NCI-H1417 (cell line): ENCODE measurements at regions not wholly inside any gene's neighbourhood (a gene's known extent, or its start where the extent isn't known, plus 50 kb on each side); places are given as distances from the start of the nearest gene placed in this dataset.

Experiments used
- DNase-seq, 3 experiments: peaks; one replicate each; lab custom pipeline; 2025; lab: John Stamatoyannopoulos, UW

GRCh38 chr10:111347386-111348013 is 270.7 kb downstream of the ADRA2A start:
- peak in 2 of 3 experiments; percentile 1 to 66 for DNase-seq

GRCh38 chr10:111348076-111348475 is 271.2 kb downstream of the ADRA2A start:
- DNase-seq = no peak

- no peak for DNase-seq
Measured at GRCh38 chr10:111354859-111355258, 278.0 kb downstream of the ADRA2A start.

GRCh38 chr10:111356571-111356970 is 279.7 kb downstream of the ADRA2A start:
- DNase-seq = no peak

DNA sequence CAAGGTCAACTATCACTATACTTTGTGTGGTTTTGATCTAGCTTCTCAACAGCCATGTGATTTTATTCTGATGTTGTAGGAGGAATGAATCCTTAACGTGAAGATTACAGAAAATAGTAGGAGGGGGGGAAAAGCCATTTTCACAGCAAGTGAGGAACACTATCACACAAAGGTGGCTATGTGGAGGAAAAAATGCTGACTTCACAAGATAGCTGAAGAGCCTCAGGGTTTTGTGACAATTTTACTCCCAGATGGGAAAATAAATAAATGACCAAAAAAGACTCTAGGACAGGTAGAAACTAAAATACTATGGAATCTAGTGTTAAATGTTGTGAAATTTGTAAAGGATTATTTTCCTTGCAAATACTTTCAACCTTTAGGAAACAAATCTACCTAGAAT is 281.0 kb downstream of the ADRA2A start:
- DNase-seq = no peak

GRCh38 chr10:111360260-111360925 is 283.6 kb downstream of the ADRA2A start:
- peak in 2 of 3 experiments; percentile 22 to 45 for DNase-seq

DNA sequence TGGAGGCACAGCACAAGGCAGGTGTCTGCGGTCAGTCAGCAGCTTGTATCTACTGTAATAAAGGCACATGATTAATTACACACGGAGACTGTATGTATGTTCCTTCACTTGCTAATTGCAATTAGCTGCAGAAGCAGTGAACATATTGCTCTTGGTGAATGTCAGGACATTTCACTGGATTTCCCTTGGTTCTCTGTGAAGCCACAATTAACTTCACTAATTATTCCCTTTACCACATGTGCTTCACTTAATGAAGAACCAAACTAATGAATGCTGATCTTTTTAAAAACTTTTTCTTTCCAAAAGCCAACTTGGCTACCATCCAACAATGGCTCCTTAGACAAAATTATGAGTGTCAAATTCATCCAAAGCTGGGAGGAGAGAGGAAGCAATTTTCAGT is 290.7 kb downstream of the ADRA2A start:
- DNase-seq = no peak

DNA sequence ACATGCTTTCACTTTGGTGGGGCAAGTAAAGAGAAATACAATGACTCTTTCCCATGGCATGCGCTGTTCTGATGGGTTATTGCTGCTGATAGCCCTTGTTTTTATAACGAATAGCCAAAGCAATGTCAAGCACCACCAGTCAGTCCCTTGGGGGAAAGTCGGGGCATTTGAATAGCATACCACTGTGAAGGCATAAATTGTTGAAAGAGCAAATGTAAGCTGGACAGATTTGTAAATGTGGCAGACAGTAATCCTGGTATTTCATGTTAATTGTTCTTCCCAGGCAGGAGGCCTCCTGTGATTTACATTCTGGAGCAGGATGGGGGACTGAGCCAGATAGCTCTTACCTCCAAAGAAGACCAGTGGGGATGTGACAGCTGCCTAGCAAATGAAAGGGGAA is 293.3 kb downstream of the ADRA2A start:
- no peak for DNase-seq

GRCh38 chr10:111373696-111374095 is 296.9 kb downstream of the ADRA2A start:
- DNase-seq = no peak

- no peak for DNase-seq
Measured at GRCh38 chr10:111379534-111380187, 302.8 kb downstream of the ADRA2A start.

DNA sequence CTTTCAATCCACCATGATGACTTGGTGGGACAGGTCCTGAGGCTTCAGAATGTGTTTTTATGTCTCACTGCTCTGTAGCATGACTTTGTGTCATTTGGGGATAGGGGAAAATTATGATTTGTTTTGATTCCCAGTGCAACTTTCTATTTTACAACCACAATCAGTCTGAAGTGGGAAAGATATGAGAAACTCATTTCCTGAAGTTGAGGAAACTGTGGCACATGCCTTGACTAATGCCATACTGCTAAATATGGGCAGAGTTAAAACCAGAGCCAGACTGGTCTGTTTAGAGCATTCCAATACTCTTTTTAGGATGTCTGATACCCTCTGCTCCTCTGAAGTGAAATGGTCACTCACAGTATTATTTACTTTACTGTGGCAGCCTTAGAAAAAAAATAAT is 307.7 kb downstream of the ADRA2A start:
- no peak for DNase-seq

DNA sequence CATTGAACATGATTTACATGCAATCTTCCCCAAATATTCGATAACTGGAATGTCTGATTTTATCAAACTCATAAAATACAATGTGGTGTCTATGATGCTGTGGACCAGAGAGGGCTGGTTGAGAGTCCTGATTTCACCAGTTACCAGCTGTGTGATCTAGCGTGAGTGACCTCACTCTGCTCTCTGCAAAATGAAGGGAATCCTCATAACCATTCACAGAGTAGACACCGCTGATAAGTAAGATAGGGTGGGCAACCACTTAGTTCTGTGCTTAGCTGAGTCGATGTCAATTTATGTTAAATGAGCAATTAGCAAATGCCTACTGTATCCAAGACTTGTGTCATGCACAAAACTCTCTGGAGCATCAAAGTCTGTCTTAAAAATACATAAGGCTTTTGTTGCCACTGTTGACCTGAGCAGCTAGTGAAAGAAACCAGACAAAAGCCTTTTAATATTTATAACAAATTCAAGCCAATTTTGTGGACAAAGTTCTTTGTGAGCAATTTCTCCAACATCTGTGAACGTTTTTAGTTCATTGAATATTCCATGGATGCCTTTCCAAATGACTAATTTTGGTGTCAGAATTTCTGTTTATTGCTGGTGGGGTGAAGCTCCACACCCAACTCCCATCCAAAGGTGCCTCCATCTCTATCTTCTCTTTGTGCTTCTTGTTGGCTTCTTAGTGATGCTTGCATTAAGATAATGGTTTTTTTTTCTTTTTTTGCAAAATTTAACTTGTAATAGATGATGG is 314.2 kb downstream of the ADRA2A start:
- no peak for DNase-seq

GRCh38 chr10:111392159-111392558 is 315.3 kb downstream of the ADRA2A start:
- no peak for DNase-seq

DNA sequence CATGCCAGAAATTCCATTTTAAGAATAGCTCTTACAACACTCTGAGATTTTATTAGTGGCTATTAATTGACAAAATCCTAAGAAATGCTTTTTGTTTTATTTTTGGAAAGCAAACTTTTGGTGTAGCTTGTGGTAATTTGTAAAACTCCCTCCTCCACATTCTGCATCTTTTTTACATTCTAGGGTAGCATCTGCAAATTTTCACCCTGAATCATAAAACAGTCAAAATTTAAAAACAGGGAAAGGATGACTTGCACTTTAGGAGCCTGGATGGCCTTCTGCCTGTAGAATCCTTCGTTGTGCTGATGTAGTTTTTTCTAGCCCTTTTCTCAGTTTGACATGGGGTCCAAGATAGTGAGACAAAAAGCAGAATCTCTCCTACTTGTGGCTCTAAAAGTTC is 316.1 kb downstream of the ADRA2A start:
- no peak for DNase-seq

DNA sequence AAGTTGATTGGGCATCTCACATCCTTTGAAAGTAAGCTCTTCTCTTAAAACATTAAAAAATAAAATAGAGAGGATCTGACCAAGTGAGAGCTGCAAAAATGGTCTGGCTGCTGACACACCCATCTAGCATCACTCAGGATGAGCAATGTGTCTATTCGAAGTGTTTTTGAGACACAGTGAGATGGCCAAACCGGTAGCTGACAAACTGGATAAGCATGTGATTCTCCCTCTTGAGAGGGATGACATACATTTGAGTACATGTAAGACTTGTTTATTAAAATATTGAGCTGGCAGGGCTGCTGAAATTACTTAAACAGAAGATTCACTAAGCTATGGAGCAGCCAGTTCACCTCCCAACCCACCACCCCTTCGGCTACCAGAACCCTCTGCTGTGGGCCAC is 333.9 kb downstream of the ADRA2A start:
- no peak for DNase-seq

- no peak for DNase-seq
Measured at GRCh38 chr10:111425459-111425858, 348.6 kb downstream of the ADRA2A start.

DNA sequence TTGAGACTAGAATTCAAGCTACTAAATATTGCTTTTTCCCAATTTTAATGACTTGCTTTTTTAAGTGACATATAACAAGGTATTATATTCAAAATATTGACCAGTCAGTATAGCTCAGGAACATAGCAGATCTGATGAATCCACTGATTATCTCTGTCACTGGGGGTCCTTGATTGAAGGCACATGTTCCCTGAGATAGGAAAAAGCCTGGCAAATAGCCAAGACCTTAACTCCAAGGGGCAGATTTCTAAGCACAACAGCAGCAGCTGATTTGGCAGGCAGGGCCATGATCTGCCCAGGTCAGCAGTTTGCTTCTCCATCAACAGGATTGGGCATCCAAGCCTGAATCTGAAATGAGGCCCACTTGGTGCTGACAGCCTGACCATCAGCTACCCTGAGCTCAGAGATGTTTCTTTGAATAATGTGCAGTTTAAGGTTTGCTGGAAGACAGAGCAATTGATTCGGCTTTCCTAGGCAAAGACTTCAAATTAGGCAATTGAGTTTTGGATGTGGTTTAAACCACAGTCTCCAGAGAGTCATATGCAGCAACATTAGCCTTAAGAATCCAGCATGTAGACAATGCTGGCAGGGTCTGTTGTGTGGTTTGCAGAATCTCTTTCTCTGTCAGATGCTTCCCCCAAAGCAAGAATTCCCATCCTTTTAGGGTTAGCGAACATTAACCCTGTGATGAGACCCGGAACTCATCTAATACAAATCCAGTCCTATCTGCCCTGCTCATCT is 352.6 kb downstream of the ADRA2A start:
- DNase-seq = no peak

DNA sequence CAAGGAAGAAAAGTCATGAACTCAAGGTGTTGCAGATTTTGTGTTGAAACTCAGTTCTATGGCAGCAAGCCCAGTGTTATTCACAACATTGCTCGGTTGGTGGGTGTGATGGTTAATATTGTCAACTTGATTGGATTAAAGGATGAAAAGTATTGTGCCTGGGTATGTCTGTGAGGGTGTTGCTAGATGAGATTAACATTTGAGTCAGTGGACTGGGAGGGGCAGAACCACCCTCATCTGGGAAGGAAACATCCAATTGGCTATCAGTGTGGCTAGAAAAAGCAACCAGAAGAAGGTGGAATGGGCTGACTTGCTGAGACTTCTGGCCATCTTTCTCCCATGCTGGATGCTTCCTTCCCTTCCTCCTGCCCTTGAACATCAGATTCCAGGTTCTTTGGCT is 353.2 kb downstream of the ADRA2A start:
- no peak for DNase-seq

GRCh38 chr10:111432588-111432987 is 355.8 kb downstream of the ADRA2A start:
- DNase-seq = no peak

DNA sequence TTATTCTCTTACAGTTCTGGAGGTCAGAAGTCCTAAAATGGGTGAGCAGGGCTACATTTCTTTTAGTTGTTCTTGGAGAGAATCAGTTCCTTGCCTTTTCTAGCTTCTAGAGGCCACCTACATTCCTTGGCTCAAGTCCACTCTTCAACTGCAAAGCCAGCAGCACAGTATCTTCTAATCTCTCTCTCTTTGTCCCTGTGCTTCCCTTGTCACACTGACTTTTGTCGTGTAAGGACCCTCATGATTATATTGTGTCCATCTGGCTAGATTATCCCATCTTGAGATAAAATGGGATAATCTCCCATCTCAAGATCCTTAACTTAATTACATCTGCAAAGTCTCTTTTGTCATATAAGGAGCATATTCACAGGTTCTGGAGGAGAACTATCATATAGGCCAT is 359.0 kb downstream of the ADRA2A start:
- DNase-seq = no peak

- no peak for DNase-seq
Measured at GRCh38 chr10:111439034-111439842, 362.4 kb downstream of the ADRA2A start.
